ENCODE measurements at regions not wholly inside any gene's neighbourhood (a gene's known extent, or its start where the extent isn't known, plus 50 kb on each side); places are given as distances from the start of the nearest gene placed in this dataset.

DNA sequence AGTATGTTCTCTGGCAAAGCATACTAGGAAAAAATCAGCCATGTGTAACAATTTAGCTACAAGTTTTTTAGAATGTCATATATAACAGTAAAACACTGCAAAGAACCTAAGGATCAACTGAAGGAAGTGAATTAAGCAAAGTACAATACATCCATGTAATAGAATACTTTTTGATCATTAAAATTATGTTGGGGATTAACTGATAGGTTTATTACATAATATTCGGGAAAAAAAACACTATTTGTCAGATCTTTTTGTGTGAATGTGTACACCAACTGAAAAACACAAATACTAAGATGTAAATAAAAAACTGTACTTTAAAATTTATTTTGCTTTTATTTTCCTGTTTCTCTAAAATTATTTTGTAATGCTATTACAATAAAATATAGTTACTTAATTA is 185.5 kb upstream of the DYNLRB2 start:
- Histone ChIP-seq H2BK120ac (ENCODE audit: low read depth, low read length) (no peak overlapping the region), H3K18ac (ENCODE audit: low read depth in 1 of 2, low read length in 2 of 2) (no peak overlapping the region), H3K4ac (ENCODE audit: low read depth in 1 of 2, low read length in 2 of 2) (no peak overlapping the region), H3K9ac (ENCODE audit: low read length) (no peak overlapping the region), H3K4me2 (ENCODE audit: low read length, poor library complexity, severe bottlenecking) (no peak overlapping the region), H4K91ac (ENCODE audit: low read length) (no peak overlapping the region), H3K79me1 (replicated peaks; ENCODE audit: low read length, poor library complexity, severe bottlenecking) (no peaks in the 10 kb centered on the region), H2AFZ (ENCODE audit: low read depth, low read length) (no peak overlapping the region), H2BK15ac (ENCODE audit: low read depth, poor library complexity, severe bottlenecking) (no peak overlapping the region), H3K27me3 (ENCODE audit: control insufficient read depth in 1 of 2, insufficient read depth in 1 of 2, low read length in 2 of 2) (no peaks in the 10 kb centered on the region), H4K8ac (ENCODE audit: low read length) (no peak overlapping the region), H3K14ac (ENCODE audit: low read length in 2 of 2) (no peak overlapping the region), H3K4me1 (ENCODE audit: control insufficient read depth, insufficient read depth, low read depth, low read length) (no peaks in the 10 kb centered on the region), H3K36me3 (ENCODE audit: control insufficient read depth in 1 of 2, insufficient read depth in 2 of 2, low read depth in 1 of 2, low read length in 2 of 2) (no peaks in the 10 kb centered on the region), H3K27ac (ENCODE audit: low read length, poor library complexity, severe bottlenecking) (no peak overlapping the region), H2BK12ac (ENCODE audit: low read length in 2 of 2) (no peak overlapping the region), H3K9me3 (ENCODE audit: control insufficient read depth, low read length) (no peaks in the 10 kb centered on the region), H2BK5ac (ENCODE audit: low read depth, low read length, poor library complexity, severe bottlenecking) (no peak overlapping the region), H2AK5ac (ENCODE audit: low read length, severe bottlenecking) (no peak overlapping the region), H3K23ac (ENCODE audit: low read length in 2 of 2) (no peak overlapping the region), H3K4me3 (ENCODE audit: insufficient read depth in 1 of 2, low read depth in 1 of 2, low read length in 2 of 2) (no peak overlapping the region)
- DNase-seq: no peak
- no CpG with 5 or more reads among the region's 1 CpG for WGBS

- Histone ChIP-seq H3K4me2 (ENCODE audit: low read length, poor library complexity, severe bottlenecking) (no peak overlapping the region), H3K23ac (ENCODE audit: low read length in 2 of 2) (no peak overlapping the region), H2BK5ac (ENCODE audit: low read depth, low read length, poor library complexity, severe bottlenecking) (no peak overlapping the region), H2AFZ (ENCODE audit: low read depth, low read length) (no peak overlapping the region), H3K4me1 (ENCODE audit: control insufficient read depth, insufficient read depth, low read depth, low read length) (no peaks in the 10 kb centered on the region), H4K8ac (ENCODE audit: low read length) (no peak overlapping the region), H2BK120ac (ENCODE audit: low read depth, low read length) (no peak overlapping the region), H3K27me3 (ENCODE audit: control insufficient read depth in 1 of 2, insufficient read depth in 1 of 2, low read length in 2 of 2) (no peaks in the 10 kb centered on the region), H3K9ac (ENCODE audit: low read length) (no peak overlapping the region), H3K27ac (ENCODE audit: low read length, poor library complexity, severe bottlenecking) (no peak overlapping the region), H3K79me1 (replicated peaks; ENCODE audit: low read length, poor library complexity, severe bottlenecking) (no peaks in the 10 kb centered on the region), H4K91ac (ENCODE audit: low read length) (no peak overlapping the region), H3K36me3 (ENCODE audit: control insufficient read depth in 1 of 2, insufficient read depth in 2 of 2, low read depth in 1 of 2, low read length in 2 of 2) (no peaks in the 10 kb centered on the region), H2BK12ac (ENCODE audit: low read length in 2 of 2) (no peak overlapping the region), H3K14ac (ENCODE audit: low read length in 2 of 2) (no peak overlapping the region), H2BK15ac (ENCODE audit: low read depth, poor library complexity, severe bottlenecking) (no peak overlapping the region), H3K18ac (ENCODE audit: low read depth in 1 of 2, low read length in 2 of 2) (no peak overlapping the region), H2AK5ac (ENCODE audit: low read length, severe bottlenecking) (no peak overlapping the region), H3K4me3 (ENCODE audit: insufficient read depth in 1 of 2, low read depth in 1 of 2, low read length in 2 of 2) (no peak overlapping the region), H3K9me3 (ENCODE audit: control insufficient read depth, low read length) (no peaks in the 10 kb centered on the region), H3K4ac (ENCODE audit: low read depth in 1 of 2, low read length in 2 of 2) (no peak overlapping the region)
- 70% methylated on average over 3 of the region's 3 CpGs for WGBS
- no peak for DNase-seq
Observed at GRCh38 chr16:80350061-80350460, 190.7 kb upstream of the DYNLRB2 start.

GRCh38 chr16:80347900-80348299 is 192.9 kb upstream of the DYNLRB2 start:
- Histone ChIP-seq H3K27me3 (ENCODE audit: control insufficient read depth in 1 of 2, insufficient read depth in 1 of 2, low read length in 2 of 2) (peaks cover 0 to 8% of the 10 kb centered on the region in 2 experiments), H3K14ac (ENCODE audit: low read length in 2 of 2) (no peak overlapping the region), H2AFZ (ENCODE audit: low read depth, low read length) (no peak overlapping the region), H3K4me3 (ENCODE audit: insufficient read depth in 1 of 2, low read depth in 1 of 2, low read length in 2 of 2) (peak overlapping the region in 1 of 2 experiments; percentile 36), H3K9me3 (ENCODE audit: control insufficient read depth, low read length) (no peaks in the 10 kb centered on the region), H2BK12ac (ENCODE audit: low read length in 2 of 2) (no peak overlapping the region), H3K4ac (ENCODE audit: low read depth in 1 of 2, low read length in 2 of 2) (no peak overlapping the region), H3K4me2 (ENCODE audit: low read length, poor library complexity, severe bottlenecking) (no peak overlapping the region), H3K79me1 (replicated peaks; ENCODE audit: low read length, poor library complexity, severe bottlenecking) (no peaks in the 10 kb centered on the region), H3K36me3 (ENCODE audit: control insufficient read depth in 1 of 2, insufficient read depth in 2 of 2, low read depth in 1 of 2, low read length in 2 of 2) (no peaks in the 10 kb centered on the region), H3K4me1 (ENCODE audit: control insufficient read depth, insufficient read depth, low read depth, low read length) (no peaks in the 10 kb centered on the region), H2BK5ac (ENCODE audit: low read depth, low read length, poor library complexity, severe bottlenecking) (no peak overlapping the region), H3K27ac (ENCODE audit: low read length, poor library complexity, severe bottlenecking) (no peak overlapping the region), H2BK15ac (ENCODE audit: low read depth, poor library complexity, severe bottlenecking) (no peak overlapping the region), H2BK120ac (ENCODE audit: low read depth, low read length) (no peak overlapping the region), H3K9ac (ENCODE audit: low read length) (no peak overlapping the region), H4K91ac (ENCODE audit: low read length) (no peak overlapping the region), H3K18ac (ENCODE audit: low read depth in 1 of 2, low read length in 2 of 2) (no peak overlapping the region), H3K23ac (ENCODE audit: low read length in 2 of 2) (no peak overlapping the region), H4K8ac (ENCODE audit: low read length) (no peak overlapping the region), H2AK5ac (ENCODE audit: low read length, severe bottlenecking) (no peak overlapping the region)
- WGBS: 88% methylated on average over 3 of the region's 3 CpGs
- no peak for DNase-seq

- H2BK120ac ChIP-seq (ENCODE audit: low read depth, low read length): no peak overlapping the region
- no peak for DNase-seq
- H4K8ac ChIP-seq (ENCODE audit: low read length): no peak overlapping the region
- H2BK15ac ChIP-seq (ENCODE audit: low read depth, poor library complexity, severe bottlenecking): no peak overlapping the region
- no peaks in the 10 kb centered on the region for H3K36me3 ChIP-seq (ENCODE audit: control insufficient read depth in 1 of 2, insufficient read depth in 2 of 2, low read depth in 1 of 2, low read length in 2 of 2)
- no peak overlapping the region for H3K18ac ChIP-seq (ENCODE audit: low read depth in 1 of 2, low read length in 2 of 2)
- no peaks in the 10 kb centered on the region for H3K79me1 ChIP-seq (replicated peaks; ENCODE audit: low read length, poor library complexity, severe bottlenecking)
- no peak overlapping the region for H4K91ac ChIP-seq (ENCODE audit: low read length)
- no peak overlapping the region for H2AK5ac ChIP-seq (ENCODE audit: low read length, severe bottlenecking)
- H3K27ac ChIP-seq (ENCODE audit: low read length, poor library complexity, severe bottlenecking): no peak overlapping the region
- no peak overlapping the region for H3K9ac ChIP-seq (ENCODE audit: low read length)
- H2AFZ ChIP-seq (ENCODE audit: low read depth, low read length): no peak overlapping the region
- no peak overlapping the region for H3K4me3 ChIP-seq (ENCODE audit: insufficient read depth in 1 of 2, low read depth in 1 of 2, low read length in 2 of 2)
- no peaks in the 10 kb centered on the region for H3K4me1 ChIP-seq (ENCODE audit: control insufficient read depth, insufficient read depth, low read depth, low read length)
- H3K23ac ChIP-seq (ENCODE audit: low read length in 2 of 2): no peak overlapping the region
- no peak overlapping the region for H3K14ac ChIP-seq (ENCODE audit: low read length in 2 of 2)
- H2BK5ac ChIP-seq (ENCODE audit: low read depth, low read length, poor library complexity, severe bottlenecking): no peak overlapping the region
- no peak overlapping the region for H2BK12ac ChIP-seq (ENCODE audit: low read length in 2 of 2)
- WGBS: 75% methylated on average over 3 of the region's 3 CpGs
- no peak overlapping the region for H3K4me2 ChIP-seq (ENCODE audit: low read length, poor library complexity, severe bottlenecking)
- peaks cover 0 to 11% of the 10 kb centered on the region in 2 experiments for H3K27me3 ChIP-seq (ENCODE audit: control insufficient read depth in 1 of 2, insufficient read depth in 1 of 2, low read length in 2 of 2)
- no peaks in the 10 kb centered on the region for H3K9me3 ChIP-seq (ENCODE audit: control insufficient read depth, low read length)
- H3K4ac ChIP-seq (ENCODE audit: low read depth in 1 of 2, low read length in 2 of 2): no peak overlapping the region
Observed at GRCh38 chr16:80347002-80347401, 193.8 kb upstream of the DYNLRB2 start.
